Panc1 (cell line): ENCODE measurements at regions not wholly inside any gene's neighbourhood (a gene's known extent, or its start where the extent isn't known, plus 50 kb on each side); places are given as distances from the start of the nearest gene placed in this dataset.

Experiments used
- POLR2AphosphoS5 ChIP-seq: IDR thresholded peaks from 2 replicates; pipeline ENCODE4 v1.6.1; 2012; ENCODE audit warnings: mild to moderate bottlenecking, low read depth, low read length, moderate library complexity
- SIN3A ChIP-seq: IDR thresholded peaks from 2 replicates; pipeline ENCODE4 v1.6.1; 2012; ENCODE audit warnings: low read depth, mild to moderate bottlenecking, low read length, moderate library complexity, borderline replicate concordance; ENCODE audit not compliant: insufficient read depth
- TF ChIP-seq, protein P1 (sequence below): fragments of 450-650 bp; IDR thresholded peaks from 2 replicates; pipeline ENCODE4 v1.5.1; 2017; ENCODE audit warnings: mild to moderate bottlenecking
- TF ChIP-seq, protein P2 (sequence below), 2 experiments: IDR thresholded peaks; 2 replicates each; pipeline ENCODE4 v1.6.1; 2011 to 2012; ENCODE audit warnings: low read depth in 2 of 2, control low read depth in 1 of 2, low read length in 1 of 2, mild to moderate bottlenecking in 1 of 2, moderate library complexity in 1 of 2; ENCODE audit not compliant: insufficient read depth in 1 of 2

DNA sequence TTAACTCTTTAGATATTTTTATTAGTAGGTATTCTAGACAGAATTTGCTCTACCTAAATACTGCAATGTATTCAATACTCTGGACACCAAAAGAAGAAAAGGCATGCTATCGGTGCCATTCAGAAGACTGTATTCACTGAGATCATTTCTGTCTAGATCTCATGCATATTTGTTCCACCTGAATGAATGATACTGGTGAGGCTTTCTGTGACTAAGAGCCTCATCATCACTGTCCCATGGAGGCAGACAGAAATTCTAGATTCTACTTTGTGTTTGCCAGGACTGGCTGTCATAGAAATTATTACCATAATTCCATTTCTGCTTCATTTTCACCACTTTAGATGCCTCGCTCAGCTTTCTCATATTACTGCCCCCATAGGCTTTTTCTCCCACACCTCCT lies 340.7 kb downstream of the MBD2 start:
- TF ChIP-seq, protein P1, sequence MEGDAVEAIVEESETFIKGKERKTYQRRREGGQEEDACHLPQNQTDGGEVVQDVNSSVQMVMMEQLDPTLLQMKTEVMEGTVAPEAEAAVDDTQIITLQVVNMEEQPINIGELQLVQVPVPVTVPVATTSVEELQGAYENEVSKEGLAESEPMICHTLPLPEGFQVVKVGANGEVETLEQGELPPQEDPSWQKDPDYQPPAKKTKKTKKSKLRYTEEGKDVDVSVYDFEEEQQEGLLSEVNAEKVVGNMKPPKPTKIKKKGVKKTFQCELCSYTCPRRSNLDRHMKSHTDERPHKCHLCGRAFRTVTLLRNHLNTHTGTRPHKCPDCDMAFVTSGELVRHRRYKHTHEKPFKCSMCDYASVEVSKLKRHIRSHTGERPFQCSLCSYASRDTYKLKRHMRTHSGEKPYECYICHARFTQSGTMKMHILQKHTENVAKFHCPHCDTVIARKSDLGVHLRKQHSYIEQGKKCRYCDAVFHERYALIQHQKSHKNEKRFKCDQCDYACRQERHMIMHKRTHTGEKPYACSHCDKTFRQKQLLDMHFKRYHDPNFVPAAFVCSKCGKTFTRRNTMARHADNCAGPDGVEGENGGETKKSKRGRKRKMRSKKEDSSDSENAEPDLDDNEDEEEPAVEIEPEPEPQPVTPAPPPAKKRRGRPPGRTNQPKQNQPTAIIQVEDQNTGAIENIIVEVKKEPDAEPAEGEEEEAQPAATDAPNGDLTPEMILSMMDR = no peak
- TF ChIP-seq POLR2AphosphoS5 (no peak), SIN3A (no peak)
- TF ChIP-seq, protein P2, sequence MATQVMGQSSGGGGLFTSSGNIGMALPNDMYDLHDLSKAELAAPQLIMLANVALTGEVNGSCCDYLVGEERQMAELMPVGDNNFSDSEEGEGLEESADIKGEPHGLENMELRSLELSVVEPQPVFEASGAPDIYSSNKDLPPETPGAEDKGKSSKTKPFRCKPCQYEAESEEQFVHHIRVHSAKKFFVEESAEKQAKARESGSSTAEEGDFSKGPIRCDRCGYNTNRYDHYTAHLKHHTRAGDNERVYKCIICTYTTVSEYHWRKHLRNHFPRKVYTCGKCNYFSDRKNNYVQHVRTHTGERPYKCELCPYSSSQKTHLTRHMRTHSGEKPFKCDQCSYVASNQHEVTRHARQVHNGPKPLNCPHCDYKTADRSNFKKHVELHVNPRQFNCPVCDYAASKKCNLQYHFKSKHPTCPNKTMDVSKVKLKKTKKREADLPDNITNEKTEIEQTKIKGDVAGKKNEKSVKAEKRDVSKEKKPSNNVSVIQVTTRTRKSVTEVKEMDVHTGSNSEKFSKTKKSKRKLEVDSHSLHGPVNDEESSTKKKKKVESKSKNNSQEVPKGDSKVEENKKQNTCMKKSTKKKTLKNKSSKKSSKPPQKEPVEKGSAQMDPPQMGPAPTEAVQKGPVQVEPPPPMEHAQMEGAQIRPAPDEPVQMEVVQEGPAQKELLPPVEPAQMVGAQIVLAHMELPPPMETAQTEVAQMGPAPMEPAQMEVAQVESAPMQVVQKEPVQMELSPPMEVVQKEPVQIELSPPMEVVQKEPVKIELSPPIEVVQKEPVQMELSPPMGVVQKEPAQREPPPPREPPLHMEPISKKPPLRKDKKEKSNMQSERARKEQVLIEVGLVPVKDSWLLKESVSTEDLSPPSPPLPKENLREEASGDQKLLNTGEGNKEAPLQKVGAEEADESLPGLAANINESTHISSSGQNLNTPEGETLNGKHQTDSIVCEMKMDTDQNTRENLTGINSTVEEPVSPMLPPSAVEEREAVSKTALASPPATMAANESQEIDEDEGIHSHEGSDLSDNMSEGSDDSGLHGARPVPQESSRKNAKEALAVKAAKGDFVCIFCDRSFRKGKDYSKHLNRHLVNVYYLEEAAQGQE (IDR thresholded peaks at IDR 0.05; ENCODE audit: insufficient read depth in 1 of 2, low read depth in 2 of 2, low read length in 1 of 2) = no peak
